ENCODE measurements at regions not wholly inside any gene's neighbourhood (a gene's known extent, or its start where the extent isn't known, plus 50 kb on each side); places are given as distances from the start of the nearest gene placed in this dataset.

GRCh38 chr2:39595116-39595515 is 70.6 kb upstream of the TMEM178A start:
- TF ChIP-seq CTCF (conservative IDR thresholded peaks at IDR 0.05; ENCODE audit: low read length) (no peak), EZH2phosphoT487 (IDR thresholded peaks at IDR 0.05; ENCODE audit: borderline replicate concordance) (no peak)

Data from Loucy (cell line).